Renal cortex interstitium (tissue), 11 donors: ENCODE measurements at regions not wholly inside any gene's neighbourhood (a gene's known extent, or its start where the extent isn't known, plus 50 kb on each side); places are given as distances from the start of the nearest gene placed in this dataset.
A peak's percentile ranks its signal among the peaks of the same experiment; 100 is the strongest.

ENCODE experiments used
- DNase-seq, 11 donors: peaks; one replicate each; pipeline ENCODE4 v3.0.0-alpha.2; 2013; ENCODE audit warnings: low read depth in 9 of 11, low spot score in 4 of 11; ENCODE audit errors: extremely low read depth in 1 of 11

DNA sequence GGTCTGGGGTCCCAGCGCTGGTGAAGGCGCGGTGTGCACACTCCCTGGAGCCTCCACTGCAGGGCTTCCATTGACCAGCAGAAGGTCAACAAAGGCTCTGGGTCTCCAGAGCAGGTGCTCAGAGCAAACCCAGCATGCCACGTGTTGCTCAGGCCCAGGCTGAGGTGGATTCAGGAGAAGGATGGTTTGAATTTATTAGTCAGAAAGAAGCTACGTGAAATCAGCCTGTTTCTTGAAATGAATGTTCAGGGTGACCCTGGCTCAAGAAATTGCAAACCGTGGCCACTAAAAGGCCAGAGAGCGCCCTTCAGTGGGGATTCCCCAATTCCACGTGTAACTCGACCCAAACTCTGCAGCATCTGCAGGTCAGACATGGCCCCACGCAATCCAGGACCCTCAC is 82.7 kb upstream of the PFKP start:
- DNase-seq = no peak

DNA sequence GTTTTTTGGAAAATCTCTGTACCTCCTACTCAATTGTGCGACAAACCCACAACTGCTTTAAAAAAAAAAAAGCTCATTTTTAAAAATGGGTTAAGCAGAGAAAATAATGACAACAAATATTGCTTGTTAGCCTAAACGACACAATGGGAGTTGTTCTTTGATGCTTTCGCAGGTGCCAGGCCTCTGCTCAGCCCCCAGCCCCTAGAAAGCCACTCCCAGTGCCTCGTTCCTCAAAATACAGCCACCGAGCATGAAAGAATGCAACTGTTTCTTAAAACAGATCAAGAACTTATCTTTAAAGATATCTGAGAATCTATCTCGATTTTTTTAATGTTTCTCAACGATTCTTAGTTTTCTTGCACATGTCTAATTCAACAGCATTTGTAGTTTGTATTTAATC is 85.2 kb upstream of the PFKP start:
- no peak for DNase-seq

DNA sequence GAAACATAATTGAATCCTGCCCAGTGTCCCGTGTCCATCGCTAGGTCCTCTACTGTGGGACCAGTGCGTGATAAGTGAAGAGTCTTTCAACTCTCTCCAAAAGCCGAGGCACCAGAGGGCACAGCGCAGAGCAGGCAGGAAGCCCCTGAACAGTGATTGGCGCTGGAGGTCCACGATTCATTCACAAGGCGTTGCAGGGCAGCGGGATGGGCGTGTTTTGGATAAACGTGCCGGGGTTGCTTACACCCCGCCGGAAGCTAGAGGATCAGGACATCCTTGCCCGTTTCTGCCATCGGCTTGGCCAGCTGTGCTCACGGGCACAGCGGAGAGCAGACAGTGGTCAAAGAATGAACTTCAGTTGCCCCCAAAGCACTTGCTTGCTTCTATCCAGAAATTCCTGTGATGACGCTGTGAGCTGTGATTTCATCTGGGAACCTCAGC is 86.0 kb upstream of the PFKP start:
- DNase-seq = no peak

DNA sequence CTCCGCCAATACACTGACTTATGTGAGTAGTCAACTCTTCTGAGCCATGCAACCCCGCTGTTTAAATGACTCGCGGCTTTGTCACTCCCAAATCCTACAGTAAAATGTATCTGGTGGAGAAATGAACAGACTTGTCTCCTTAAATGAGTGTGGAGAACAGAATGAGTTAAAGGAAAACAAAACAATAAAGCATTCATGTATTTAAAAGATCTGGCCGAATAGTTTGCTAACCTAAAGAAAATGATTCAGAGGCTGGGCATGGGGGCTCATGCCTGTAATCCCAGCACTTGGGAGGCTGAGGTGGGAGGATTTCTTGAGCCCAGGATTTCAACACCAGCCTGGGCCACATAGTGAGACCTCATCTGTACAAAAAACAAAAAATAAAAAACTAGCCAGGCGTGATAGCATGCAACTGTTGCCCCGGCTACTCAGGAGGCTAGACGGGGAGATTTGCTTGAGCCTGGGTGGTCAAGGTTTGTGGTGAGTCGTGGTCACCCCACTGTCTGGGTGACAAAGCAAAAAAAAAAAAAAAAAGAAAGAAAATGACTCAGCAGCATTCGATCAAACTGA is 86.5 kb upstream of the PFKP start:
- no peak for DNase-seq

DNA sequence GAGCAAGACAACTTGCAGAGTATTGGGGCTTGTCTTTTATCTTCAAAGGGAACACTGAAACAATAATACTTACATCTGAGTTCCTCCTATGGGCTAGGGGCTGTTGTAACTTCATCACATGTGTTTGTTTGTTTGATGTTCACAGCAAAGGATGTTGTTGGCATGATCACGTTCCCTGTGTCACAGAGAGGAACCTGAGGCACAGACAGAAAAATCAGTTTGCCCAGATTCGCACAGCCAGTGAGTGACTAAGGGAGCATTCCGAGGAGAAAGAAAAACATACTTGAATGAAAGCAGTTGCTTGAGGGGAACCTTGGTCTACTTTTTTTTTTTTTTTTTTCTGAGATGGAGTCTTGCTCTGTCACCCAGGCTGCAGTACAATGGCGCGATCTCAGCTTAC is 87.2 kb upstream of the PFKP start:
- DNase-seq = no peak

DNA sequence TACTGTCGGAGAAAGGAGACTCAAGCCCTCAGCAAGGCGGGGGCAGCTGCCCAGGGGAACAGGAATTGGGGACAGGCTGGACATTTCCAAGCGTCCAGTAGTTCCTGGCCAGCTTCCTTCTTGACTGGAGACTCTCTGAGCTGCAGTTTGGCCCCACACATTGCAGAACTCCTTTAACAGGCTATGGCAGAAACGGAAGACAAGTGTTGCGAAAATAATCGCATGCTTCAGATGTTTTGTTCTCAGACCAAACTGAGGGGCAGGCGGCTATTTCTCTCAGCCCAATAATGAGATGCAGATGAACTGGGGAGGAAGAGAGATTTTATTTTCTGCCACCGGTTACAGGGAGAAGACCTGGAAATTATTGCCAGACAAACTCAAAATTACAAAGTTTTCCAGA is 88.0 kb upstream of the PFKP start:
- no peak for DNase-seq

DNA sequence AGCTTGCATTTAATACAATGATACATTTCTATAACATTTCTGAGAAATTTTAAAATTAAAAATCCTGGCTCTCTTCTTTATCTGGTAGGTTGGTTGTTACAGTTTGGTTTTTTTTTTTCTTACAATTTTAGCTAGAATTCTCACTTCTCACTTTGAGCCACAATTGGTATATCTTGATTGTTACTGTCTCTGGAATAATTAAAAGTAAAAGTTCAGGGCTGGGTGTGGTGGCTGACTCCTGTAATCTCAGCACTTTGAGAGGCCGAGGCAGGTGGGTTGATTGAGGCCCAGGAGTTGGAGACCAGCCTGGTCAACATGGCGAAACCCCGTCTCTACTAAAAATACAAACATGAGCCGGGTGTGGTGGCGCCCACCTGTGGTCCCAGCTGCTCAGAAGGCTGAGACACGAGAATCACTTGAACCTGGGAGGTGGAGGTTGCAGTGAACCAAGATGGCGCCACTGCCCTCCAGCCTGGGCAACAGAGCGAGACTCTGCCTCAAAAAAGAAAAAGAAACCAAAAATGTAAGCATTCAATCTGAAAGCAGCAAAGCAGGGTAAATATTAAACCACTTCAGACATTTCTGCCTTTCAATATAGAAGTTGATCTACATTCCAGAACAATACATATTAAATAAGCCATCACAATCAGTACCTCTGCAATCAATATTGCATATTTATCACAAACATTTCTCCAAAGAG is 88.6 kb upstream of the PFKP start:
- DNase-seq = no peak

DNA sequence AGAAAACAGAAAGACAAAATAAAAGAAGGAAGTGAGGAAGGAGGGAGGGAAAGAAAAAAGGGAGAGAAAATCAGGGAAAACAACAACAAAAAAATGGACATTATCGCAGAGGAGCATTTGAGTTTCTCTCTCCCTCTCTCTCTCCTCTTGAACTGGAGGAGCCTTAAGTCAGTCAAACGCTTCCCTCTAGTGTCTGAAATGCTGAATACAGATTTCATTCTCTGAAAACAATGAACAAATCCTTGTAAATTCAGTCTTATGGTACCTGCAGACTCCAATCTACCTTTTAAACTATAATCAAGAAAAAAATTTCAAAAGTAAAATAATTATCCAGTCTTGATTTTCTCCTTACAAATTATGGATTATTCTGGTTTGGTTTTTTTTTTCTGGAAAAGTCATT is 89.2 kb upstream of the PFKP start:
- DNase-seq = peak in 9 of 11 donors; percentile 32 to 68 (median 42)

DNA sequence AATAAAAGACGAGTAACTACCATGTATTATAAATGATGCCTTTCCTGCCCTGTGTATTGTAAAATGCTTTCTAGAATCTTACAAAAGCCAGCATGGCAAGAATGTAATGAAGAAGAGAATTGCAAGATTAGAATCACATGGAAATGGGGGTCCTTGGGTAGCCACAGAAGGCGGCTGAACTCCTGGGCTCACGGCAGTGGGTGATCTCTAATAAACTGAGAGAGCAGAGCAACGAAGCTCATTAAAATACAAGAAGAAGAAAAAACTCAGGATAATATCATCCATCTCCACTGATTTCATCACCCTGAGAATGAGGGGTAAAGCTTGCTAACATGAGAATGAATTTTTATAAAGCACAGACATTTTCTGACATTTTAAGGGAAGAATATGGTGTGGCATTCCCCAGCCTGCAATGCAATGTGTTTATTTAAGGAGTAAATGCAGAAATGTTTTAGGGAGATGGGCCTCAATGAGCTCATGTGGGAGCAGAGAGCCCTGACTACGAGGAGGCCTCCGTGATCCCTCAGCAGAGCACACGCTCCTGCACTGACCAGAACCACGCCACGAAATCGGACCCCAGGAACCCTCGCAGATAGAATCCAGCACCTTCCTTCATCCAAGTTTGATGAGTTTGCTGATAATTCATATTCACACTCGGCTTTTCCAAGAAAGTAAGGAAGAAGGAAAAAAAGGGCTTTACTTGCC is 92.7 kb upstream of the PFKP start:
- no peak for DNase-seq

DNA sequence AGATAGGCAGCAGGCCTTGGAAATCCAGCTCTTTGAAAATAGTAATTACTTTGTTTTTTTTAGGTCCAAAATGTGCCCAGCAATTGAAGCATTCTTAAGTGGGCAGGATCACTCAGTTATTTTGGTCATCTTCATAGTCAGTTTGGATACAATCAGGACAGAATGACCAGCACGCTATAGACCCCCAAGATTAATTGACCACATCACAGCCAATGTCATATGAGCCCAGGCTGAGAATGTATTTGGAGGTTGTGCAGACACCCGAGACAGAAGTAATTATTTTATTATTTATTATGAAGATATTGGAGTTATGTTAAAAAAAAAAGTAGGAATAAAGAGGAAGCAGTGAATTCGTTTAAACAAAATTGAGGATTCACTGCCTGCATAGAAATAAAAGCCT is 93.3 kb upstream of the PFKP start:
- DNase-seq = no peak

DNA sequence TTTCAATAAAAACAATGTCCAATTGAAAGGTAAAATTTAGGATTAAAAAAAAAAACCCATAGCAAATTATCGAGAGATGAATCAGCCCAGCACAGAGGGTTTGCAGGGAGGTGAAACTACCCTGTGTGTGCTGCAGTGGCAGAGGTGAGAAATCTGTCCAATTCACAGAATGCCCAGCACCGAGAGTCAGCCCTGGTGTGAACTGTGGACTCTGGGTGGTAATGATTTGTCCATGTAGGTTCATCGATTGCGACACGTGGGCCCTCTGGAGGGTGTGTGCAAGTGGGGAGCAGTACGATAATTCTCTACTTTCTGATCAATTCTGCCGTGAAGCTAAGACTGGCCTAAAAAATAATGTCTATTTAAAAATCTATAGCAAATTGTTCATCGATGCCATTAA is 94.5 kb upstream of the PFKP start:
- DNase-seq = no peak

DNA sequence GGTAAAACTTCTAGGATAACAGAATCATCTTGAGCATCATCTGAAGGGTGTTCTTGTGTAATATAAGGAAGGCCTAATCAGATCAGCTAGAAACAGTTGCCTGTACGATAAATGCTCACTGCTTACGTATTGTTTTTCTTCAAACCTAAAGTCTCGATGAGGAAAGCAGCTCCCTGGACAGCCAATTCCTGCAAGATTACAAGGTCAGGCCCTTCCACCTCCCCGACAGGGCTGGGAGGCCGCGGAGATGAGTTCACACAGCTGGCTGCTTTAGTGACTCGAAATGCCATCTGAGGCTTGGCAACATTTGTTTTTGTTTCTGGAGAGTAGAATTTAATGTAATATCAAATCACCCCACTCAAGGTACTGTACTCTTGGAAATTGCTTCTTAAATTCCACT is 95.1 kb upstream of the PFKP start:
- DNase-seq = no peak

DNA sequence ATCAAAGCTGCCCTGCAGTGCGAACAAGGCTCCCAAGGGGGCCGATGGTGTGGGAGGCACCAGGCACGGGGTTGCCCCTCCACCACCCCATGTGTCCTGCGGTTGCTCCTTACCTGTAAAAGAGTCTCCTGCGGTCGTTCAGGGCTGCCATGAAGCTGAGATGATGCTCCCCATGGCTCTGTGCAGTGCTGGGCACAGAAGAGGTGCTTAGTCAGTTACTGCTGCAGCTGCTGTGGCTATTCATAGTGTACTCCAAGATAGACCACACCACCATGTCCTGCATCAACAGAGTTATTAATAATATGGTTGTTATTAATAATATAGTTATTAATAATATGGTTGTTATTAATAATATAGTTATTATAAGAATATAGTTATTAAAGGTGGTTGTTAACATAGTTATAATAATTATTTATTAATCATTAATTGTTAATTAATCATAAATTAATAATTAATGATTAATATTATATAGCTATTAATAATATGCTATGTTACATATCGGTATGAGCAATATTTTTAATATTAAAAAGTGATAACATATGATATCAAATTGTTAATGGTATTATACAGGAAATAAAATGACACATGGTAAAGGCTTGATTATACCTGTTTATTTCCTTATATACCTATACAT is 97.0 kb upstream of the PFKP start:
- no peak for DNase-seq

DNA sequence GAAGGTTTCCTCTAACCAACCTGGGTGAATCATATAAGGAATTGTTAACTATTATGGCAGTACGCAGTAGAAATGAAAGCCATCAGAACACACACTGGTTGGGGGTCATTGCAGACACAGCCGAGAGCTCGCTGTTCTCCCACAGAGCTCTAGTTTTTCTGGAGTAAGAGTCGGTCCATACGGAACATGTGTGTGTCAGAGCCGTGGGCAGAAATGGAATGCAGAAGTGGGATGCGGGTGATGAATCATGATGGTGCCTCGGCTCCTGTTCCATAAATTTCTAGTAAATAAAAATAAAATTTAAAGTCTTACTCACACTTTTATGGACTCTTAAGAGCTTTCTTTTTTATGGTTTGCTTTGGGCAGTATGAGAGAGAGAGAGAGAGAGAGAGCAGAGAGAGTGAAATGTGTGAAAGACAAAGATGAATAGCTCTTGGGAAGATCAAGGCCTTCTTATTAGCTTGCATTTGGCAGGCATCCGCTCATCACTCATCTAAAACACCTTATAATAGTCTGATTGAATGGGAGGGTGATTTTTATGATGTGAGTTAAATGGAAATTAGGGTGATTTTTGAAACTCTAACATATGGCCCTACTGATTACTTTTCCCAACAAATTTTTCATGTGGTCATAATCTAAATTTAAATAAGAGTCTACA is 98.8 kb upstream of the PFKP start:
- DNase-seq = peak in 1 of 11 donors; percentile 23

DNA sequence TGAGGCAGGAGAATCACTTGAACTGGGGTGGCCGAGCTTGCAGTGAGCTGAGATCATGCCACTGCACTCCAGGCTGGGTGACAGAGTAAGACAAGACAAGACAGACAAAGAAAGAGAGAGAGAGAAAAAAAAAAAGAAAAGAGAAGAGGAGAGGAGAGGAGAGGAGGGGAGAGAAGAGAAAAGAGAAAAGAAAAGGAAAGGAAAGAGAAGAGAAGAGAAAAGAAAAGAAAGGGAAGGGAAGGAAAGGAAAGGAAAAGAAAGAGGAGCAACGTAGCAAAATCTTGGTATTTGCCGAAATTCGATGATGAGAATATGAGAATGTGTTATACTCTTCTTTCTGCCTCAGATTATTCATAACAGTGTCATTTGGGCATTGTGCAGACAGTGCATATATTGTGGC is 101.2 kb upstream of the PFKP start:
- no peak for DNase-seq

DNA sequence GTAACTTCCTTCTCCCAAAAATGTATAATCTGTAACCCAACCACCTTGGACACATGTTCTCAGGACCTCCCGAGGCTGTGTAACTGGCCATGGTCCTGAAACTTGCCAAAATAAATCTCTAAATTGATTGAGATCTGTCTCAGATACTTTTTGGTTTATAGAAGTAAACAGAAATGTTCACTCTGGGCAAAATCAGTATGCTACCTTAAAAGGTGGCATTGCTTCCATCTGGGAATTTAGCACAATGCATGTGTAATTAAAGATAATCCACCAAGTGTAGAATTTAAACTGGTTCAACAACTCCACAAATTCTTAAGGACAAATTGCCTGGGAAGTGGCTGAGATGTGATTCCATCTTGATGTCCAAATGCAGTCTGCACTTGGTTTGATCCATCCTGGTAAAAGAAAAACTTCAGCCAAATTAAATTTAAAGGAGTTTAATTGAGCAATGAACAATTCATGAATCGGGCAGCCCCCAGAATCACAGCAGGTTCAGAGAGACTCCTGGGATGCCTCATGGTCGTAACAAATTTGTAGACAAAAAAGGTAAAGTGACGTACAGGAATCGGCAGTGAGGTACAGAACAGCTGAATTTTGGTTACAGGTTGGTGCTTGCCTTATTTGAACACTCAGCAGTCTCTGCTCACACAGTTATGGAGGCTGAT is 102.6 kb upstream of the PFKP start:
- peak in 1 of 11 donors; percentile 9 for DNase-seq

DNA sequence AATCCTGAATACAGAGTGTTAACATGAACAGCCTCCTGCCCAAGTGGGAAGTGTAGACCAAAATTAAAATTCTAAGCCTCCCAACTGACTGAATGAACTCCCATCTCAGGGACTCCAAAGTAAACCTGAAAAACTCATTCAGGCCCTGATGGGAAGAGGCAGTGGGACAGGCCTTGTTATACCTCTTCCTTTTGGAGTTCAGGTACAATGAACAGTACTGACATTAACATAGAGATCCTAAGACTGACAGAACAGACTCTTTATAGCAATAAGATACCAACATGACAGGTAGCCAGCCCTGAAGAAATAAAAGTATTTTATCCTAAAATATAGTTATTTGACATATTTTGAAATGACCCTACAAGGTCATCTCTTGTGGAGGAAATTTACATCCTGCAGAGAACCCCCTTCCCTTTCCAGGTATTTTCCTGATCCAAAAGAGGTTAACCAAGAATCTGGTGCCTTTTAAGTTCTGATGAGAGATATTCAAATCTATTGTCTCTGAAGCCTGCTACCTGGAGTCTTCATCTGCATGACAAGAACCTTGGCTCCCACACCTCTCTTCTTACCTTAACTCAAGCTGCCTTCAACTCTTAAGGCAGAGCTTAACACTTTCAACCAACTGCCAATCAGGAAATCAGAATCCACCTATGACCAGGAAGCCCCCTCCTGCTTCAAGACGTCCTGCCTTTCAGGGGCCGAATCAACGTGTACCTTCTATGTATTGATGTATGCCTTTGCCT is 103.3 kb upstream of the PFKP start:
- no peak for DNase-seq

DNA sequence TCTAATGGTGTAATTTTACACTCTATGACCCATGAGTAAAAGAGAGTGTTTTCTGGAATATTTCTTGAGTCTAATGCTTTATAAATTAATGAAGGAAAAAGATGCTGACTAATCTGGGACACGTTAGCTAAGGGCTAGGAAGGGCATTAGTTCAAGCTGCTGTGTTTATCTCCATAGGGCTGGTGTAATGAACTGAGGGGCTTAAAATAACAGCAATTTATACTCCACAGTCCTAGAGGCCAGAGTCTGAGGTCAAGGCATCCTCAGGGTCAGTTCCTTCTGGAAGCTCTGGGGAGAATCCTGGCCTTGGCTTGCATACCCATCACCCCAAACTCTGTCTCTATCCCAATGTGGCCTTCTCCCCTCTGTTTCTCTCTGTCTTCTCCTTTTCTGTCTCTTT is 105.2 kb upstream of the PFKP start:
- no peak for DNase-seq

DNA sequence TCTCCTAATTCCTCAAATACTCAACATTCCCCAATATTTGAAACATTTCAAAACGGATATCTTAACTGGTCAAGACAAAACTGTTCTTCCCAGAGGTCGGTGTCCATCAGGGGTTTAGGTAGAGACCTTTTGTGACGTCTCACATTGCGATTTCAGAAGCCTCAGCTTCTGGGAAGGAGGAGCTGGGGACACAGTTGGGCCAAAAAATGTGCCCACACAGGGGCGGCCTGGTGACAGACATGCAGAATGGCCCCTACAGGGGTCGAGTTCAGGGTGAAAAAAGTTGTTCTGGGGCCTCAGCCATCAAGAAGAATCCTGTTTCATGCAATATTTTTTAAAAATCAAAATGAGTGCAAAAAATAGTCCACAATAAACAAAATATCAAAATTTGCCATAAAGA is 108.7 kb upstream of the PFKP start:
- DNase-seq = no peak
